ENCODE measurements at regions not wholly inside any gene's neighbourhood (a gene's known extent, or its start where the extent isn't known, plus 50 kb on each side); places are given as distances from the start of the nearest gene placed in this dataset.

DNA sequence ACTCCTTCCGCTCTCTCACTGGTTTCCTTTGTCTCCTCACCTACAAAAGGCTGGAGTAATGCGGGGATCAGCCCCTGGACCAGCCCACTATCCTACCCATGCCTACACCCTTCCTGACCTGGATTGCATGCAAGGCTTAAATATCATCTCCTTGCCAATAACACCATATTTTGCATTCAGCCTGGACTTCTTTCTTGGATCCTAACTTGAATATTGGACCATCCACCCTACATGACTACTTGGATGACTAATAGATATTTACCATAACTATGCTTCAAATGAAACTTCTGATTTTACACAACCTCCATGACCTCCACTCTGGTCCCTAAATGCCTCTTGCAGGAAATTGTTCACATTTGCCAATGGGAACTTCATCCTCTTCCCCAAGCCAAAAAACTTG lies 188.3 kb upstream of the AKR1E2 start:
- Mint-ChIP-seq H3K4me3 (no peak overlapping the region), H3K36me3 (ENCODE audit: low read depth) (no peaks in the 10 kb centered on the region), H3K27ac (no peak overlapping the region), H3K4me1 (ENCODE audit: low read depth) (no peaks in the 10 kb centered on the region), H3K27me3 (ENCODE audit: low read depth) (no peaks in the 10 kb centered on the region), H3K9me3 (no peaks in the 10 kb centered on the region)
- DNase-seq (ENCODE audit: low spot score), result no peak

DNA sequence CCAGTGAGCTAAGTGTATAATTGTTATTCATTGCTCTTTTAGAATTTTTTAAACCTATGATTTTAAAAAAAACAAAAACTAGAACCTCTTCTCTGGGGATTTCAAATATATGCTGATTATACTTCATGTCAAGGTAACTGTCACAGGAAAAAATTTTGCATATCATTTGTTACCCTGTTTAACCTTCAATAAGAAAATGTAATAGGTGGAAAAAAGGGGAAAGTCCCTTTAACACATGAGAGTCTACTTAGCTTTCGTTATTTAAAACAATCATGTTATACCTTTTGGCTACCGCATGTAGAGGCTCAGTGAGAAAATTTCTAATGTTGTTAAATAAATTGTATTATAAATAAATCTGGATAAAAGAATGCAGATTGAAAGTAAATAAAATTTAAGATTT lies 190.1 kb upstream of the AKR1E2 start:
- no peaks in the 10 kb centered on the region for H3K4me1 Mint-ChIP-seq (ENCODE audit: low read depth)
- H3K4me3 Mint-ChIP-seq, result no peak overlapping the region
- DNase-seq (ENCODE audit: low spot score), result no peak
- no peaks in the 10 kb centered on the region for H3K27me3 Mint-ChIP-seq (ENCODE audit: low read depth)
- H3K27ac Mint-ChIP-seq, result no peak overlapping the region
- H3K36me3 Mint-ChIP-seq (ENCODE audit: low read depth), result no peaks in the 10 kb centered on the region
- no peaks in the 10 kb centered on the region for H3K9me3 Mint-ChIP-seq

DNA sequence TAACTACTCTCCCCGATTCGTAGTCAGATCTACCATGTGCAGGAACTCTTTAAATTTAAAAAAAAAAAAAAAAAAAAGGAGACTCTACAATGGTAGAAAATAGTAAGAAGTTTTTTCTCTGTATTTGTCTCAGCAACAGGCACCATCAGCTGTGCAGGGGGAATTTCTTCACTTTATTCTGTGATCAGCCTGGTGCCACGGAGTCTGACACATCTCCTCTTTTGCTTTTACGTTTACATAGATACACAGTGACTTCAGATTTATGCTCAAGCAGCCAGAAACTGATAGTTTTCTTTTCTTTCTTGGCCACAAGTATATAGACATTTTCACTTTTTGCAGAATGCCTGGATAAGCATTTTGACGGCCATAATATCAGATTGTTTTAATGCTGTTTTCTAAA lies 190.6 kb upstream of the AKR1E2 start:
- H3K4me3 Mint-ChIP-seq, result no peak overlapping the region

DNA sequence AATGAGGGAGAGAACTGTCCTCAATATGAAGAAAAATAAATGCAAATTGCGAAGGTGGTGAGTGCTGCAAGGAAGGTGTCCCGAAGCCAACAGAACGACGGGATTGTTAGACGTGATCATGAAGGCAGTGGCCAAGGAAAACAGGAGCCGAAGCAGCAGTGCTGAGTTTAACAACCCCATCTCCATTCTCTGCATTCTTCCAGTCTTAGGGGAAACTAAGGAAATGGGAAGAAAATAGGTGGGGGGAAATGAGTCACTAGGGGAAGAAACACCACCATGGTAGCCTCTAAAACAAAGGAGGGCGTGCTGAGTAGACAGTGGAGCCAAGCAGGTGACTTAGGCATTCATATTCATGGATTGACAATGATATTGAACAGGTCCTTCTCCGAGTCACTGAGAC lies 192.2 kb upstream of the AKR1E2 start:
- Mint-ChIP-seq H3K9me3 (no peaks in the 10 kb centered on the region), H3K27ac (no peak overlapping the region), H3K4me1 (ENCODE audit: low read depth) (no peaks in the 10 kb centered on the region), H3K27me3 (ENCODE audit: low read depth) (no peaks in the 10 kb centered on the region), H3K36me3 (ENCODE audit: low read depth) (no peaks in the 10 kb centered on the region), H3K4me3 (no peak overlapping the region)
- DNase-seq (ENCODE audit: low spot score), result no peak

More for the DNA sequence above, 190.6 kb upstream of the AKR1E2 start:
- no peak for DNase-seq (ENCODE audit: low spot score)
- no peaks in the 10 kb centered on the region for H3K27me3 Mint-ChIP-seq (ENCODE audit: low read depth)
- no peaks in the 10 kb centered on the region for H3K4me1 Mint-ChIP-seq (ENCODE audit: low read depth)
- no peaks in the 10 kb centered on the region for H3K36me3 Mint-ChIP-seq (ENCODE audit: low read depth)
- H3K9me3 Mint-ChIP-seq, result no peaks in the 10 kb centered on the region
- H3K27ac Mint-ChIP-seq, result no peak overlapping the region

DNA sequence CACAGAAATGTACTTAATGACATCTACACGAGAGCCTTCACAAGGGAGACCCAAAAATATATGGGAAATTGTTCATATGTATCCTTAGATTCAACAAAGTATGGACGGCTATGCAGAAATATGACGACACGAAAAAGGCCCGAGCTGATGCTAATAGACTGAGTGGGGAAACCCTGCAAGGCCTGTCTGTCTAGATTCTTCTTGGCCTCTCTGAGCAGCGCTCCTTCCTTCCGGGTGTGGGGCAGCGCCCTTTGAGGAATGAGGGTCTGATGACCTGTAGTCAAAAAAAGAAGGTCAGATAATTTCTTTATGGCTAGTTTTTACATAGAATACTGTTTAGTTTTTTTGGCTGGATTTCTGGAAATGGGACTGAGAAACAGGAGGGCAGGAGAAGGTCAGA lies 192.8 kb upstream of the AKR1E2 start:
- Mint-ChIP-seq H3K27ac (no peak overlapping the region), H3K4me1 (ENCODE audit: low read depth) (no peaks in the 10 kb centered on the region)

DNA sequence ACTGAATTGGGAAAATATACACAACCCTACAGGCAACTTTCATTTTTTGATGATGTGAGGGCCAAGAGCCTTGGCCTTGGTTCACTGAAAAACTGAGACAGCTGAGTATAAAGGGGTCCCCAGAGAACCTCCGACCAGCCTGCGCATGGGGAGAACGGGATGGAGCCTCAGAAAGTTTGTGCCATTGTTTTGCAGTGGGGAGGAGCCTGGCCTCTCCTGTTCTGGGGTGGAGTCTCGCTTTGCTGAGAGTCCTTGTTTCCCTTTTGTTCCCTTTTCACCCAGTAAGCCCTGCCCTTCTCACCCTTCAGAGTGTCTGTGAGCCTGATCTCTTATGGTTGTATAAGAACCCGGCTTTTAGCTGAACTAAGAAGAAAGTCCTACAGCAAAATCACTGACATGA lies 193.2 kb upstream of the AKR1E2 start:
- Mint-ChIP-seq H3K27me3 (ENCODE audit: low read depth) (no peaks in the 10 kb centered on the region), H3K36me3 (ENCODE audit: low read depth) (no peaks in the 10 kb centered on the region), H3K27ac (no peak overlapping the region), H3K9me3 (peaks cover 2% of the 10 kb centered on the region), H3K4me1 (ENCODE audit: low read depth) (no peaks in the 10 kb centered on the region), H3K4me3 (no peak overlapping the region)
- DNase-seq (ENCODE audit: low spot score), result no peak

More for the DNA sequence above, 192.8 kb upstream of the AKR1E2 start:
- H3K27me3 Mint-ChIP-seq (ENCODE audit: low read depth), result no peaks in the 10 kb centered on the region
- no peak overlapping the region for H3K4me3 Mint-ChIP-seq
- DNase-seq (ENCODE audit: low spot score), result no peak
- H3K9me3 Mint-ChIP-seq, result no peaks in the 10 kb centered on the region
- H3K36me3 Mint-ChIP-seq (ENCODE audit: low read depth), result no peaks in the 10 kb centered on the region

DNA sequence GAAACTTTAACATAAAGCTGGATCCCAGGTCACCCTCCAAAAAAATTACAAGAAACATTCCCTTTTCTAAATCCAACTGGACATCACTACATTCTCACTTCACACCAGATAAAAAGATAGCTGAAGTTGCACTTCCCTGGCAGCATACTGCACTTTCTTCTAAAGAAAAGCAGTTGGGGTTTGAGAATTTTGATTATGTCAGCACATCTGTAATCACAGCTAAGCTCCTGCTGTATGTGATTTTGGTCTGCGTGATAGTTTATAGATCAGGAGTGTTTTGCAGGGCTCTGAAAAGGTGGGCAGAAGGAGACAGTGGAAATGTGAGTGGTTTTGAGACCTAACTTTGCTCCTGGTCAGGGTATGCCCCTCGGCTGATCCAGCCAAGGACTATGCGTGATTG lies 199.1 kb upstream of the AKR1E2 start:
- Mint-ChIP-seq H3K27me3 (ENCODE audit: low read depth) (peaks cover 2% of the 10 kb centered on the region), H3K27ac (no peak overlapping the region), H3K9me3 (peaks cover 15% of the 10 kb centered on the region), H3K4me3 (no peak overlapping the region), H3K36me3 (ENCODE audit: low read depth) (no peaks in the 10 kb centered on the region), H3K4me1 (ENCODE audit: low read depth) (no peaks in the 10 kb centered on the region)
- no peak for DNase-seq (ENCODE audit: low spot score)

DNA sequence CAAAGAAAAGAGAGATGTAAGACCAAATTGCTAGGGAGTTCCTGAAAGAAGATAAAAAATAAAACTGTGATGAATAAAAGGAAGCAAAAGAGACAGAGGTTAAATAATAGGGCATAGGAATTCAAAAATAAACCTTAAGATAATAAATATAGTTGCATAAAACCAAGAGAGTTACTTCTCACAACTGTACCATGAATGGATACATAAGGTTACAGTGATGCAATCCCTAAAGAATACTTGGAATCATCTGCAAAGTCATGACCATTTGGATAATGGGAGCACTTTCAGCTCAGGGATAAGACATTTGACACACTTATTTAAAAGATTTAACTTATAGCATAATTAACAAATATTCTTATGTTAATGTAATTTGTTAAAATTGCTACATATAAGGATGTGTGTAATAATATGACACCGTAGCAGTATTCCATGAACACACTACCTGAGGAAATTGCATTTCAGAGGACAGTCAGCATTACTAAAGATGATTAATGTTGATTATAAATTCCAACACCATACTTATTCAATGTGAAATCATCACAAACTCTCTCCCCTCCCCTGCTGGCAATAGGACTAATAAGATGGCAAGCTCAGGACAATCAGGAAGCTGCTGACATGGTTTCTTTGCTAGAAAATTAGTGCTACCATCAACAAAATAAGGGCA lies 202.1 kb upstream of the AKR1E2 start:
- no peak overlapping the region for H3K4me3 Mint-ChIP-seq
- peaks cover 15% of the 10 kb centered on the region for H3K9me3 Mint-ChIP-seq
- no peaks in the 10 kb centered on the region for H3K36me3 Mint-ChIP-seq (ENCODE audit: low read depth)
- peaks cover 4% of the 10 kb centered on the region for H3K27me3 Mint-ChIP-seq (ENCODE audit: low read depth)
- H3K27ac Mint-ChIP-seq, result no peak overlapping the region
- H3K4me1 Mint-ChIP-seq (ENCODE audit: low read depth), result no peaks in the 10 kb centered on the region
- DNase-seq (ENCODE audit: low spot score), result no peak

DNA sequence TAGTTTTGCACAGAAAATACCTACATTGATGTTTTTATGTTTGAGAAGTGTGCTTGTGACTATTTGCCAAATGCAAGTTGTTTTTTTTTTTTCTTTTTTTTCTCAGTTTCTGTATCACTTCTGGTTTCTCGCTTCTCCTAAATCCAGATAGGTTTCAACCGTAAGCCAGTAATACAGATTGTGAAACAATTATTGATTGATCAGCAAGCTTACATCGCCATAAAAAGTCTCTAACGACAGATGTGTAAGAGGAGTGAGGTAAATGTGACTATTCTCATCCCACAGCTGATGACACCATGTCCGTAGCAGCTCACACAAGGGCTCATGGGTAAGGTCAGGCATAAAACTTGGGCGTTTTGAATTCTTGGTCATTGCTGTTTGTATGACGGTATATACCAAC lies 202.8 kb upstream of the AKR1E2 start:
- H3K27ac Mint-ChIP-seq, result no peak overlapping the region
- no peak overlapping the region for H3K4me3 Mint-ChIP-seq
- no peaks in the 10 kb centered on the region for H3K4me1 Mint-ChIP-seq (ENCODE audit: low read depth)
- peaks cover 4% of the 10 kb centered on the region for H3K27me3 Mint-ChIP-seq (ENCODE audit: low read depth)
- peaks cover 15% of the 10 kb centered on the region for H3K9me3 Mint-ChIP-seq
- DNase-seq (ENCODE audit: low spot score), result no peak
- H3K36me3 Mint-ChIP-seq (ENCODE audit: low read depth), result no peaks in the 10 kb centered on the region

DNA sequence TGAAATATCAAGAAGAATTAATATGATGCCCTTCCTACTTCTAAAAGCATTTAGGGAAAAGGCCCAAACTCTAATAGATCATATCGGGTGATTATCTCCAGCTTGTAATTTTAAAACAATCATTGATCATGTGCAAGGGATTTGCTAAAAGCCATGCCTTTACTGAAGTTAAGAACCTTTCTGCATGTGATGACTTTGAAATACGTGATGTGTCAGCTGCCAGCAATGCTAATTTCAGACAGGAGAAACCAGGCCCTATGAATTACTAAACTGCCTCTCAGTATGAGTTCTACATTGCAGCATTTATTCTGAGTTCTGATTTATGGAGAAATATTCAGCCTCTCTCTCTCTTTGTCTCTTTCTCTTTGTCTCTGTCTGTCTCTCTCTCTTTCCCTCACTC lies 203.6 kb upstream of the AKR1E2 start:
- Mint-ChIP-seq H3K4me1 (ENCODE audit: low read depth) (no peaks in the 10 kb centered on the region), H3K27ac (no peak overlapping the region), H3K4me3 (no peak overlapping the region), H3K9me3 (peaks cover 10% of the 10 kb centered on the region), H3K36me3 (ENCODE audit: low read depth) (no peaks in the 10 kb centered on the region), H3K27me3 (ENCODE audit: low read depth) (peaks cover 4% of the 10 kb centered on the region)
- no peak for DNase-seq (ENCODE audit: low spot score)

DNA sequence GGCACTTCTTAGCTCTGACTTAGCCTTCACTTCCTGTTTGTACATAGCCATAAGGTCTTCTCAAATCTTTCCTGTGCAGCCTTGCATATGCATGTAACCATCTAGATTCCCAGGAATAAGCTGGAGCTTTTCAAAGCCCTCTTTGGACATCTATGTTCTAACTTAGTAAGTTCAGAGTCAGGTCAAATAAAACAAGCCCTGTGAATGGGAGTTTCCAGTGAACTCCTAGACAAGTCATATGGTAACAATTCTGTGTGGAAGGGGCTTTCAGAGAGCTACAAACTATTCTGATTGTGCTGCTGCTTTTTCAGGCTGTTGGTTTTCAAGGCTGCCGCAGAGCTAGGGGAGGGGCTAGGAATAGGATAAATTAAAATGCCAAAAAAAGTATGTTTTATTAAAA lies 208.4 kb upstream of the AKR1E2 start:
- DNase-seq (ENCODE audit: low spot score), result no peak
- peaks cover 10% of the 10 kb centered on the region for H3K9me3 Mint-ChIP-seq
- no peak overlapping the region for H3K4me3 Mint-ChIP-seq
- no peak overlapping the region for H3K27ac Mint-ChIP-seq
- no peaks in the 10 kb centered on the region for H3K4me1 Mint-ChIP-seq (ENCODE audit: low read depth)
- H3K36me3 Mint-ChIP-seq (ENCODE audit: low read depth), result no peaks in the 10 kb centered on the region
- peaks cover 5% of the 10 kb centered on the region for H3K27me3 Mint-ChIP-seq (ENCODE audit: low read depth)

DNA sequence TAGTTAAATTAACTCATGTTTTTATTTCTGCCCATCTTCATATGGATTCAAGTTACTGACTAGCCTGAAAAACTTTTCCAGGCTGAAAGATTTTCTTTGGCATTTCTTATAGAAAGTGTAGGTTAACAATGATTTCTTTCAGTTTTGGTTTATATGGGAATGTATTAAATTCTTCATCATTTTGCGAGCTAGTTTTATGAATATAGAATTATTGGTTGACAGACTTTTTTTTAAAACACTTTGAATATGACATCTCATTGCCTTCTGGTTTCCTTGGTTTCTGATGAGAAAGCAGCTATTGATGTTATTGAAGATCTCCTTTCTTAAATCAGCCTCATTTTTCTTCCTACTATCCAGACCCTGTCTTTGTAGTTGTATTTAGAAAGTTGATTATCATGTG lies 211.0 kb upstream of the AKR1E2 start:
- Mint-ChIP-seq H3K4me1 (ENCODE audit: low read depth) (no peaks in the 10 kb centered on the region), H3K4me3 (no peak overlapping the region), H3K9me3 (peaks cover 10% of the 10 kb centered on the region), H3K27ac (no peak overlapping the region), H3K36me3 (ENCODE audit: low read depth) (no peaks in the 10 kb centered on the region), H3K27me3 (ENCODE audit: low read depth) (peaks cover 3% of the 10 kb centered on the region)
- DNase-seq (ENCODE audit: low spot score), result no peak

DNA sequence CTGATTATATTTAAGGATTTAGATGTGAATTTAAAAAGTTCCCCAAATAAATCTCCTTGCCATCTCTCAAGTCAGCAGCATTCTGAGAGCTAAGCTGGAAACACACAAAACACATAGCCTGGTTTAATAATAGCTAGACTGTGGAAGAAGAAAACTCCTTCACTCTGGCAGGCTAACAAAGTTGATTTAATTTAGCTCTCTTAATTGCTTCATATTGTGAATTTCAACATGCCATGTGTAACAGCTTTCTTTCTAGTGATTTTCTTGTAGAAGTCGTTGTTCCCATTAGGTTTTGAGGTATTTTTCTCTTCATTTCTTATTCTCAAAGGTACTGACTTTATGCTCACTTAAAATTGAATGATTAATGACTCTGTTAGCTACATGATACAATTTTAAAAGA lies 216.8 kb upstream of the AKR1E2 start:
- H3K27ac Mint-ChIP-seq, result no peak overlapping the region
- H3K36me3 Mint-ChIP-seq (ENCODE audit: low read depth), result no peaks in the 10 kb centered on the region
- DNase-seq (ENCODE audit: low spot score), result no peak
- H3K4me1 Mint-ChIP-seq (ENCODE audit: low read depth), result no peaks in the 10 kb centered on the region
- no peaks in the 10 kb centered on the region for H3K9me3 Mint-ChIP-seq
- no peak overlapping the region for H3K4me3 Mint-ChIP-seq
- peaks cover 11% of the 10 kb centered on the region for H3K27me3 Mint-ChIP-seq (ENCODE audit: low read depth)

DNA sequence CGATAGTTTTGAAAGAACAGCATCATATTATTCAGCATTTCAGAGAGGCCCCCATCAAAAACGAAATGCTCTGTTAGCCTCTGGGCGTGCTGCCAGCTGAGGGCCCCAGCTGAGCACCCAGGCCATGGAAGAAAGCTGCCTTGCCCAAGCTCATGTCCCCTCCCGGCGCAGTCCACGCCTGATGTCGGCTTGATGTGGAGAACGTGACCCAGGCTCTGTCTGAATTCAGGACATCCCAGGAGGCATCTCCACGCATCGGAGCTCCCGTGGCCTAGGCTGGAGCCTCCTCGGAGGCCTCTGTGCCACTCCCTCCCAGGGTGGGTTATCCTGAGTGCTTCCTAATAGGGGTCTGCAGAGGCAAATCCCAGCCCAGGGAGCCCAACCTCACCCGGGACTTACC lies 218.3 kb upstream of the AKR1E2 start:
- H3K27me3 Mint-ChIP-seq (ENCODE audit: low read depth), result peaks cover 8% of the 10 kb centered on the region
- H3K9me3 Mint-ChIP-seq, result no peaks in the 10 kb centered on the region
- H3K4me3 Mint-ChIP-seq, result no peak overlapping the region
- no peaks in the 10 kb centered on the region for H3K36me3 Mint-ChIP-seq (ENCODE audit: low read depth)
- no peak overlapping the region for H3K27ac Mint-ChIP-seq
- no peak for DNase-seq (ENCODE audit: low spot score)
- no peaks in the 10 kb centered on the region for H3K4me1 Mint-ChIP-seq (ENCODE audit: low read depth)

DNA sequence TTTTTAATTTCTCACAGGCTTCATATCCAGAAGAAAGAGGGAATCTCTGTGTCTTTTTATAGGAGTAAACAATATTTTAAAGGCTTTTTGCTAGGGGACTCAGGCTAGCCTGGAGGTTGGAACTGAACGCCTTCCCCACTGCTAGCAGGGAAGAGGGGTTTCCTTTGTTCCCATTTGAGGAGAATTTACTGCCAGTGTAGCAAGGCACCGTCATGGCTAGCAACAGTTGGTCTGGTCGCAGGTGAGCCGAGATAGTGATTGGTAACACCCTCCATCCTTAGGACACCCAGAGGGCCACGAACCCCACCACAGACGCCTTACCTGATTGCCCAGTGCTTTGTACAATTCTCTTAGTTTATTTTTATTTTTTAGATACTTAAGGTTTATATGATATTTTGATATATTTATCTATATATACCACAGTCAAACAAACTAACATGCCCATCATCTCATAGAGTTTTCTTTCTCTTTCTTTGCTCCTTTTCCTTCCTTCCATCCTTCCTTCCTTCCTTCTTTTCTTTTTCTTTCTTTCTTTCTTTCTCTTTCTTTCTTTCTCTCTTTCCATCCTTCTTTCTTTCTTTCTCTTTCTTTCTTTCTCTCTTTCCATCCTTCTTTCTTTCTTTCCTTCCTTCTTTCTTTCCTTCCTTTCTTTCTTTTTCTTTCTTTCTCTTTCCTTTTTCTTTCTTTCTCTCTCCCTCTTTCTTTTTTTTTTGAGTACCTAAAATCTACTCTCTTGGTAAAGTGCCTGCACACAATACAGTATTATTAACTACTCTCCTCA lies 219.0 kb upstream of the AKR1E2 start:
- DNase-seq (ENCODE audit: low spot score), result no peak
- H3K27ac Mint-ChIP-seq, result no peak overlapping the region
- H3K27me3 Mint-ChIP-seq (ENCODE audit: low read depth), result peaks cover 8% of the 10 kb centered on the region
- H3K9me3 Mint-ChIP-seq, result no peaks in the 10 kb centered on the region
- no peak overlapping the region for H3K4me3 Mint-ChIP-seq
- no peaks in the 10 kb centered on the region for H3K36me3 Mint-ChIP-seq (ENCODE audit: low read depth)
- H3K4me1 Mint-ChIP-seq (ENCODE audit: low read depth), result no peaks in the 10 kb centered on the region
